Astrocyte of the spinal cord (primary cell): ENCODE measurements at regions not wholly inside any gene's neighbourhood (a gene's known extent, or its start where the extent isn't known, plus 50 kb on each side); places are given as distances from the start of the nearest gene placed in this dataset.
"Not testable (repeated sequence)": the region's sequence is repeated elsewhere in the genome, so short reads cannot be mapped to it uniquely, and the experiment has no call there.

Experiments
- DNase-seq: peaks from one replicate; pipeline ENCODE4 v3.0.0; 2011; ENCODE audit warnings: low read depth, low spot score
- H3K4me3 ChIP-seq: 2 replicates; pipeline ENCODE4 v1.5.1; 2011; ENCODE audit warnings: low read depth, mild to moderate bottlenecking, low read length, moderate library complexity
- CTCF ChIP-seq: IDR thresholded peaks from 2 replicates; pipeline ENCODE4 v1.5.1; 2012; ENCODE audit warnings: low read depth, mild to moderate bottlenecking, low read length, inconsistent platforms
- in situ Hi-C: cut with HindIII; loops from 2 replicates; pipeline ENCODE4 v1.10.0; 2017; ENCODE audit warnings: low sequenced_read_pairs

GRCh38 chr7:113752689-113753088 is 166.1 kb downstream of the PPP1R3A start:
- no peak overlapping the region for H3K4me3 ChIP-seq
- no peak for TF ChIP-seq CTCF
- in situ Hi-C loops, result no loop called here
- no peak for DNase-seq

GRCh38 chr7:113752289-113752688 is 166.5 kb downstream of the PPP1R3A start:
- DNase-seq, result no peak
- in situ Hi-C loops, result no loop called here
- no peak for TF ChIP-seq CTCF
- H3K4me3 ChIP-seq, result no peak overlapping the region

GRCh38 chr7:113751547-113751946 is 167.3 kb downstream of the PPP1R3A start:
- no peak overlapping the region for H3K4me3 ChIP-seq
- in situ Hi-C loops, result no loop called here
- no peak for DNase-seq
- no peak for TF ChIP-seq CTCF

GRCh38 chr7:113748385-113748784 is 170.4 kb downstream of the PPP1R3A start:
- H3K4me3 ChIP-seq, in situ Hi-C loops, DNase-seq: not testable (repeated sequence)

GRCh38 chr7:113742946-113743431 is 175.8 kb downstream of the PPP1R3A start:
- in situ Hi-C loops, DNase-seq, H3K4me3 ChIP-seq: not testable (repeated sequence)

- no peak overlapping the region for H3K4me3 ChIP-seq
- DNase-seq, result no peak
- no peak for TF ChIP-seq CTCF
- in situ Hi-C loops, result no loop called here
Observed at GRCh38 chr7:113742377-113742776, 176.4 kb downstream of the PPP1R3A start.

GRCh38 chr7:113731571-113731970 is 187.2 kb downstream of the PPP1R3A start:
- in situ Hi-C loops, result no loop called here
- no peak for DNase-seq
- no peak for TF ChIP-seq CTCF
- H3K4me3 ChIP-seq, result no peak overlapping the region

- in situ Hi-C loops, result no loop called here
- no peak for TF ChIP-seq CTCF
- no peak overlapping the region for H3K4me3 ChIP-seq
- peak; percentile 87 for DNase-seq
Observed at GRCh38 chr7:113730309-113730955, 188.4 kb downstream of the PPP1R3A start.
